TTC549 (cell line): ENCODE measurements at regions not wholly inside any gene's neighbourhood (a gene's known extent, or its start where the extent isn't known, plus 50 kb on each side); places are given as distances from the start of the nearest gene placed in this dataset.

Source experiments
- FAIRE-seq: peaks from 2 replicates; lab custom pipeline; 2012; peaks lifted over from hg19 to GRCh38; lab: Jason Lieb, UNC

GRCh38 chr2:64704161-64704560 is 50.4 kb upstream of the SERTAD2 start:
- FAIRE-seq: no peak

GRCh38 chr2:64704996-64705395 is 51.3 kb upstream of the SERTAD2 start:
- FAIRE-seq: no peak

DNA sequence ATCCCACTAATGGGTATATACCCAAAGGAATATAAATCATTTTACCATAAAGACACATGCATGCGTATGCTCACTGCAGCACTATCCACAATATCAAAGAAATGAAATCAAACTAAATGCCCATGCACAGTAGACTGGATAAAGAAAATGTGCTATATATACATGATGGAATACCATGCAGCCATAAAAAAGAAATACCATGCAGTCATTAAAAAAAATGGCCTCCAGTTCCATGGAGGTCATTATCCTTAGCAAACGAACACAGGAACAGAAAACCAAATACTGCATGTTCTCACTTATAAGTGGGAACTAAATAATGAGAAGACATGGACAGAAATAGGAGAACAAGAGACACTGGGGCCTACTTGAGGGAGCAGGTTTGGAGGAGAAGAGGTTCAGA is 53.6 kb upstream of the SERTAD2 start:
- FAIRE-seq: no peak

DNA sequence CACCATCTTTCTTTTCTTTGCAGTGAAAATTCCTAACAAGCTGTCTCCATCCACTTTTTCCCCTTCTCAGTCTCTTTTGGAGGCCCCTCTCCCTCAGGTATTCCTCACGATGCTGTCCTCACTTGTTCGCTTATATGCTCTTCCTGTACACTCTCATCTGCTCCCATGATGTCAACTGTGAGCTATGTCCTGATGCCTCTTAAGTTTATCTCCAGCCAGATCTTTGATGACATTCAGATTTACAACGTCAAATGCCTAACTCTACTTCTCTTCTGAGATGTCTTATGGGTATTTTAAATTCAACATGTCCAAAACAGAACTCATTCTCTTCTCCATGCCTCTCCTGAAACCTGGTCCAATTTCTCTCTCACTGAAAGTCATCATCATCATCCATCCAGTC is 55.1 kb upstream of the SERTAD2 start:
- no peak for FAIRE-seq

DNA sequence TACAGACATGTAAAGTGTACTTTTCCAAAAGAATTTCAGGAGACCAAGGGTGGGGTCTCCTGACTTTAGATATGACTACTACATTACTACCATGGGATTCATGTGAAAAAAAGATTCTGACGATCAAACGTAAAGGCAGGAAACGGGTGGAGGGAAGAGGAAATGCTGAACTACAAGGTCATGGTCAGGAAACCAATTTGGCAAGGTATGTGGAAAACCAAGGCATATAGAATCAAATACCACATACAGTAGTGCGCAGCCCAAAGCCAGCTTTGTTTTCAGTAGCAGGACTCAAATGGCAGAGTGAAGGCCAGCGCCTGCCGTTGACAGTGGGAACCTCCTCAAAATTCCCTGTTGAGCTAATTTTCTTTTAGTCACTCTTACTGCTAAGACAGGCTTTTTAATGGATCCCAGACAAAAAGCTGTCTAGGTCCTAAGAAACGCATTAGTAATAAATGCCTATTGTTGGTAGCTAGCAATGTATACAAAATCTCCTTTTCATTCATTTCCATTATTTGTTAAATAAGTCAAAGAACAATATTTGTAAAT is 57.6 kb upstream of the SERTAD2 start:
- FAIRE-seq: no peak

DNA sequence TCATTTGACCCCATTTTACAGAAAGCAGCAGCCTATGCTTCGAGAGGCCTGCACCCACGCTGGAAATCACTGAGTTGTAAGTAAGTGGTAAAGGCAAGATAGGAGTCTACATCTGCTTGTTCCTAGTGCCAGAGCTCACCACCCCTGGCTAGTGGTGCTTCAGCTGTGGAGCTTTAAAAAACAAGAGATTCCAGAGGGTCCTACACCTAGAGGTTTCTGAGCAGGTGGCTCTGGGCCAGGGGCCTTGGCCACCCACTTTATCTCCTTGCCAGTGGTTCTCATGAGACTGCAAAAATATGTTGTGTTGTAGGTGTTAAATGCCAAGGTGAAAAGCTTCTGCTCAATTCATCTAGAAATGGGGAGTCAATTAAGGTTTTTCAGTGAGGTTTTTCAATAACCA is 60.0 kb upstream of the SERTAD2 start:
- FAIRE-seq: no peak

GRCh38 chr2:64716569-64716968 is 62.9 kb upstream of the SERTAD2 start:
- no peak for FAIRE-seq

GRCh38 chr2:64718250-64718885 is 64.7 kb upstream of the SERTAD2 start:
- no peak for FAIRE-seq

DNA sequence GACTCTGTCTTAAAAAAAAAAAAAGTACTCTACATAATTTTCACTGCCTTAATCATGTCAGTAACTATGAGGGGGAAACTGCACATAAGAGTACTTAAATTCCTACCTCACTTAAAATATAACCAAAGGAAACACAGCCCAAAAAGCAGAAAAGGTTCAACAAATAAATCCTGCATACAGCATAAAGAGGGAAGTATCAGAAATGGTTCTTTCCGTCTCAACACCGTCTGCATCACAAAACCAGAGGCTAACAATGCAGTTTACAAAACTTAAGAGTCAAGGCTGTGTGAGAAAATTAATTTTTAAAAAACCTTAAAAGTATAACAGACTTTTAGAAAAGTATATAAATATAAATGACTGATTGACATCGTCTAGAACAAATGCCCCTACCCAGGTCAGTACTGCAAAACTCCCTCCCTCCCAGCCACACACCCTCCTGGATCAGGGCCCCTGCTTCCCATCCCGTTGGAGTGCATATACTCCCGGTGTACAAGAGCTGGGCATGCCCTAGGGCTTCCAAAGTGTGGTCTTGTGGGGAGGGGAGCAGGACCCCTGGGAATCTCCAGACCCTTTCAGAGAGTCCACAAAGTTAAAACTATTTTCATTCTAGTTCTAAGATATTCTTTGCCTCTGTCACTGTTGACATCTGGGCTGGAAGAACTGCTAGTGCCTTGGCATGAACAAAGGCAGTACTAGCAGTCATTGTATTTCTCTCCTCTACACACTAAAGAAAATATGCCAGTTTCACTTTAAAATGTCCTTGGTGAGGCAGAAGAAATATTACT is 67.0 kb upstream of the SERTAD2 start:
- FAIRE-seq: no peak

DNA sequence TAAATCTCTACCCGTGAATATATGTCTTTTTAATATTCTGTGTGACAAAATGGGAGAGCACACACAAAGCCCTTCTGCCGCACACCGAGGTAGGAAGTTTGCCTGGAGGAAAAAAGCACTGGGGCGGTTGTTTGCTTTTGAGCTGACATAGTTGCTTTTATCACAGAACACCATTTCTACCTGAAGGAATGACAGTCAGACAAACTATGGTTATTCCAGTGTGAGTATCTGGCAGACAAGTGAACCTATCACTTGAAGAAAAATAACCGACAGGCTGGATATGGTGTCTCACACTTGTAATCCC is 67.6 kb upstream of the SERTAD2 start:
- no peak for FAIRE-seq

DNA sequence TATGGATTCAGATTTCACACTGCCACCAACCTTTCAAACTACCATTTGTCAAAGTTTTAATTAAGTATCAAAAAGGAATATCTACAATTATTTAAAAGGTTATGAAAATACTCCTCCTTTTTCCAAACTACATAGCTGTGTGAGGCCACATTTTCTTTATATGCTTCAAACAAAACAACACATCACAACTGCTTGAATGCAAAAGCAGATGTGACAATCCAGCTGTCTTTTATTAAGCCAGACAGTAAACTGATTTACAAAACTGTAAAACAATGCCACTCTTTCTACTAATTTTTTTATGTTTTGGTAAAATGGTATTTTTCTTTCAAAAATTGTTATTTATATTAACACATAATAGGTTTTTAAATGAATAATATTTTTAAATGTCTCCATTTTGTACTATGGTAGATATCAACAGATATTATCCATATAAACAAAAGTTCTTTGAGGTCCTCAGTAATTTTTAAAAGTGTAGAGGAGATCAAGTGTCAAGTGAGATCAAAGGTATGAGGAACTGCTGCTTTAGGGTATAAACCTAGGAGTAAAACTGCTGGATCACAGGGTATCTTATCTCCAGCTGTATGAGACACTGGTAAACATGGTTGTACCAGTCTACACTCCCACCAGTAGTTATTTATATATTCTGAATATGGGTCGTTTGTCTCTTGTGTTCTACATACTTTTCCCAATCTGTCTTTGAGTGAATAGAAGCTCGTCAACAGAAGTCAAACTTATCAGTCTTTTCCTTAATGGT is 68.8 kb upstream of the SERTAD2 start:
- peak; percentile 42 for FAIRE-seq

DNA sequence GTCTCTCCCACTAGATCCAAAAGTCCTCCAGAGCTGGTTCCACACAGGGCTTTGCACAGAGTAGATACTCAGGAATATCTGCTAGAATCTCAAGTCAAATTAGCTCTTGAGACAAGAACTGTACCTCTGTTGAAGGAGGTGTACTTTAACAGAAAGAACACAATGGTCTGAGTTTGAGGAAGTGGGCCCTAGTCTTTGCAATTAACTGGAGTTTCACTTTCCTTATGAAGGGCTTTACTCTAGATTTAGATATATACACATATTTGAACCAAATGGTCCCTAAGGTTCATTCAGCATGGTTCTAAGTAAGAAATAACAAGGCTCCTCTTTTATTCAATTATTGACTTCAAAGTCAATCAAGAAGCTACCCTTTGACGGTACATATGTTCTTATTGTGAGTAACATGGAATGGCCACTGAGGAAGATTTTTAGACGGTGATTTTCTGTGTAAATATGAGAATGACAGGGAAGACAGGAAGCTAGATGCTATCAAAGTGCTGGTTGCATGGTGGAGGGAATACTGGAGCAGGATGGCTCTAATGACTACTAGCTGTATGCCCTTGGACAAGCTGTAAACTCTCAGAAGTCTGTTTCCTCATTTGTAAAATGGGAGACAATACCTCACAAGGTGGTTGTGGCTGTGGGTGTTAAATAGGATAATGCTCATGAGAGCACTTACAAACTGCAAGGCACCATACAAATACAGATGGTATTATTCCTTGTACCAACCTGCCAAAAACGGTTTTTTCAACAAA is 73.5 kb upstream of the SERTAD2 start:
- FAIRE-seq: no peak

GRCh38 chr2:64727843-64728463 is 74.2 kb upstream of the SERTAD2 start:
- FAIRE-seq: no peak

GRCh38 chr2:64730551-64731262 is 77.0 kb upstream of the SERTAD2 start:
- FAIRE-seq: peak; percentile 50

- no peak for FAIRE-seq
These were observed 77.5 kb upstream of the SERTAD2 start for GRCh38 chr2:64731263-64731643.

GRCh38 chr2:64731746-64732145 is 78.0 kb upstream of the SERTAD2 start:
- no peak for FAIRE-seq

- no peak for FAIRE-seq
These were observed 78.4 kb upstream of the SERTAD2 start for GRCh38 chr2:64732146-64732545.

DNA sequence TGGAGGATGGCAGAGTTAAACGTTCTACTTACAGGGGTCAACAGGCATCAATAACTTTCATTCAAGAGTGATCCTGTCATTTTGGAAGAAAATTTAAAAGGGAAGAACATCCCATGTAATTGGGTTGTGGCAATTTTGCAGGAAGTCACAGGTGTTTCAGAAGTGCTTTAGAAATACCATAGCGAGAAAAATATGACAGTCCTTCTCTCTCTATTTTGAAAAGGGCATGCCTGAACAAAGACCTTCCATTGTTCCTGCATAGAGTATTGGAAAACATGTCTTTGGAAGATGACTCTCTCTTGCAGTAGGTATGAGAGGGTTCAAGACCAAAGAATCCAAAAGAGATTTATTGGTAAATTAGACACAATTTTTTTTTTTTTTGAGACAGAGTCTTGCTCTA is 81.8 kb upstream of the SERTAD2 start:
- no peak for FAIRE-seq

GRCh38 chr2:64737547-64737946 is 83.8 kb upstream of the SERTAD2 start:
- FAIRE-seq: no peak

- FAIRE-seq: no peak
These were observed 84.3 kb upstream of the SERTAD2 start for GRCh38 chr2:64738026-64738425.

- peak; percentile 69 for FAIRE-seq
These were observed 89.0 kb upstream of the SERTAD2 start for GRCh38 chr2:64742678-64743077.
